Ascending aorta (tissue), 2 donors: ENCODE measurements at regions not wholly inside any gene's neighbourhood (a gene's known extent, or its start where the extent isn't known, plus 50 kb on each side); places are given as distances from the start of the nearest gene placed in this dataset.

Experiments
- DNase-seq, 2 donors: peaks; one replicate each; pipeline ENCODE4 v3.0.0-alpha.2; 2019; ENCODE audit warnings: low spot score in 2 of 2
- H3K27ac ChIP-seq, 2 donors: fragments of 200-600 bp; sonication (generic); one replicate each; pipeline ENCODE4 v1.5.1; 2016 to 2017; ENCODE audit warnings: mild to moderate bottlenecking in 1 of 2
- H3K27me3 ChIP-seq: fragments of 200-600 bp; sonication (generic); one replicate; pipeline ENCODE4 v1.5.1; 2017
- H3K36me3 ChIP-seq, 2 donors: fragments of 200-600 bp; sonication (generic); one replicate each; pipeline ENCODE4 v1.5.1; 2016
- H3K4me1 ChIP-seq, 2 donors: fragments of 200-600 bp; sonication (generic); one replicate each; pipeline ENCODE4 v1.5.1; 2016 to 2017; ENCODE audit warnings: mild to moderate bottlenecking in 1 of 2
- H3K4me3 ChIP-seq, 2 donors: fragments of 200-600 bp; sonication (generic); one replicate each; pipeline ENCODE4 v1.5.1; 2016 to 2017; ENCODE audit warnings: mild to moderate bottlenecking in 1 of 2
- H3K9me3 ChIP-seq, 2 donors: fragments of 200-600 bp; sonication (generic); one replicate each; pipeline ENCODE4 v1.5.1; 2016
- intact Hi-C: fragments of 100-400 bp; cut with DNase I; formaldehyde crosslinking; loops from one replicate; pipeline ENCODE4 v1.15.1; 2023
- TF ChIP-seq, protein P1 (sequence below), 3 experiments: fragments of 200-600 bp in 2 of 3; fragments of 450-650 bp in 1 of 3; sonication (generic) in 2 of 3; IDR thresholded peaks; one replicate each; pipeline ENCODE4 v1.5.1; 2016 to 2019; ENCODE audit warnings: antibody characterized with exemption in 3 of 3, mild to moderate bottlenecking in 1 of 3, moderate library complexity in 1 of 3

DNA sequence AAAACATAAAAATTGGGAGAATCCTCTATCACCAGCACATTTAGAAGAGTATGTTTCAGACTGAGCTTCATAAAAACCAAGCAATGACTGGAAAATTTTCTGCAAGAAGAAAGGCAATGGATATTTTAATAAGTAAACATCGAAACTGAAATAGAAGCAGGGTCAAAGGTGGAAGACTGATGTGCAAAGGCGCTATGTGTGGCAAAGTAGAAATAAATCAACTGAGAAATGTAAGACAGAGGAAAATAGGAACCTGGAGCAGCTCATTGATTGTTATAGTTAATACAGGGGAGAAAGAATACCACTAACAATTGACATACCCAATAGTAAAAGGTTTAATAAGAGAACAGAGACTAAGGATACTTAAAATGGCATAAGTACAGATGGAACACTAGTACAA, 818.4 kb downstream of the SOCS6 start:
- peaks cover 0 to 14% of the 10 kb centered on the region in 2 donors for H3K4me1 ChIP-seq
- intact Hi-C loops: no loop called here
- no peak overlapping the region for H3K4me3 ChIP-seq
- peak overlapping the region; percentile 89 to 94 for H3K27ac ChIP-seq
- H3K27me3 ChIP-seq: no peaks in the 10 kb centered on the region
- TF ChIP-seq, protein P1, sequence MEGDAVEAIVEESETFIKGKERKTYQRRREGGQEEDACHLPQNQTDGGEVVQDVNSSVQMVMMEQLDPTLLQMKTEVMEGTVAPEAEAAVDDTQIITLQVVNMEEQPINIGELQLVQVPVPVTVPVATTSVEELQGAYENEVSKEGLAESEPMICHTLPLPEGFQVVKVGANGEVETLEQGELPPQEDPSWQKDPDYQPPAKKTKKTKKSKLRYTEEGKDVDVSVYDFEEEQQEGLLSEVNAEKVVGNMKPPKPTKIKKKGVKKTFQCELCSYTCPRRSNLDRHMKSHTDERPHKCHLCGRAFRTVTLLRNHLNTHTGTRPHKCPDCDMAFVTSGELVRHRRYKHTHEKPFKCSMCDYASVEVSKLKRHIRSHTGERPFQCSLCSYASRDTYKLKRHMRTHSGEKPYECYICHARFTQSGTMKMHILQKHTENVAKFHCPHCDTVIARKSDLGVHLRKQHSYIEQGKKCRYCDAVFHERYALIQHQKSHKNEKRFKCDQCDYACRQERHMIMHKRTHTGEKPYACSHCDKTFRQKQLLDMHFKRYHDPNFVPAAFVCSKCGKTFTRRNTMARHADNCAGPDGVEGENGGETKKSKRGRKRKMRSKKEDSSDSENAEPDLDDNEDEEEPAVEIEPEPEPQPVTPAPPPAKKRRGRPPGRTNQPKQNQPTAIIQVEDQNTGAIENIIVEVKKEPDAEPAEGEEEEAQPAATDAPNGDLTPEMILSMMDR (IDR thresholded peaks at IDR 0.05): no peak
- no peaks in the 10 kb centered on the region for H3K36me3 ChIP-seq
- no peaks in the 10 kb centered on the region for H3K9me3 ChIP-seq
- DNase-seq: no peak

GRCh38 chr18:71106701-71107100, 817.9 kb downstream of the SOCS6 start:
- H3K27ac ChIP-seq: peak overlapping the region; percentile 89 to 94
- intact Hi-C loops: no loop called here
- no peak for DNase-seq

DNA sequence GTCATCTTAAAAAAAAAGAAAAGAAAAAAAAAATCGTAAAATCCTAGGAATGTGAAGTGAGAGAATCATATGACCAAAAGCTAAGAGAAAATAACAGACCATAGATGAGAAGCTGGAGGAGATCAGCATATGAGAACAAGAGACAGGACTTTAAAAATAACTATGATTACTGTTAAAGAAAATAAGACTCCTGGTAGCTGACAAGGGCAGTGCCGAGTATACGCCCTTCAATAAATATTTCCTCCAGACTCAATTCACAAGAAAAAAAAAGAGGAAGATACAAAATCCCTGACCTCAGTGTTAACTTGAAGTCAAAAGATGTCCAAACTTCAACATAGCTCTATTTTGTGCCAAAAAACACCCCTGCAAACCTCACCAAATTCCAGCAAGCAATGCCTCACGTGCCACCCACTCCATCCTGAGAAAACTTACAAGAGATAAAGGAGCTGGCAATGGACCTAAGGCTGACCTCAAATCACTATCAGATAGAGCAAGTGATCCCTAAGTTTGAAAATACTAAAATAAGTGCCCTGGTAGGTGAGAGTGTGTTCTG, 817.2 kb downstream of the SOCS6 start:
- Histone ChIP-seq H3K27me3 (no peaks in the 10 kb centered on the region), H3K4me1 (peaks cover 0 to 14% of the 10 kb centered on the region in 2 donors), H3K9me3 (no peaks in the 10 kb centered on the region), H3K4me3 (peak overlapping the region in 1 of 2 donors; percentile 56), H3K27ac (peak overlapping the region; percentile 89 to 94), H3K36me3 (no peaks in the 10 kb centered on the region)
- TF ChIP-seq, protein P1 (IDR thresholded peaks at IDR 0.05): no peak
- intact Hi-C loops: no loop called here
- no peak for DNase-seq

More at GRCh38 chr18:71106701-71107100, 817.9 kb downstream of the SOCS6 start:
- TF ChIP-seq, protein P1 (IDR thresholded peaks at IDR 0.05): no peak
- Histone ChIP-seq H3K4me1 (peaks cover 0 to 14% of the 10 kb centered on the region in 2 donors), H3K36me3 (no peaks in the 10 kb centered on the region), H3K27me3 (no peaks in the 10 kb centered on the region), H3K9me3 (no peaks in the 10 kb centered on the region), H3K4me3 (no peak overlapping the region)

DNA sequence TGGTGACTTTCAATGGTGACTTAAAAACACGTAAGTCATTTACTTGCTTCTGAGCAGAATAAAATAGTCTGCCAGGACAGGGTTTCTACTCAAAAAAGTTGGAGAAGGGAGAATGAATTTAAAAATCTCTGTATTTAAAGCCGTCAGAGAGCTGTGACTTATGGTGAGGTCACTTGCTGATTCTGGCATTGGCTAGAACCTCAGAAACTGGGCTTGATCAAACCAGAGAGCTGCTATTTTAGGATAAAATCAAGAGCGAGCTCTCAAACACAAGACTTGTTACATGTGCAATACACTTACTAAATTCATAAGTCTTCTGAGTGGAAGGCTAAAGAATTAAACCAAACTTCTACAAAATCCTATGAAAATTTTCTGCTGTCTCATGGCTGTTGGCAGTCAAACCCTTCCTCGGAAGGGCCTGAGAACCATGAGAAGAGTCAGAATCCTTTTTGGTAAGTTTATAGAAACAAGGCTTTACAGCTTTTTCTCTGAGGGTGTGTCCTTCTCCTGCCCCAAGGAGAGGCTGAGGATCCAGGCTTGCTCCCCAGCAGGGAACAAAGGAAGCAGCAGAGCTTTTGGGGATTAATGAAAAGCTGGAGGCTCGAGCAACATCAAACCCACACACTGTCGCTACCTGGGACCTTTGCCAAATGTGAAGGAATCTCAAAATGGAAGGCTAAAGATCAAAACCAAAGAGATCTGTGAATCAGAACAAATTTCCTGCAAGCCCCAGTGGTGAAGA, 816.4 kb downstream of the SOCS6 start:
- H3K27ac ChIP-seq: peak overlapping the region; percentile 89 to 94

DNA sequence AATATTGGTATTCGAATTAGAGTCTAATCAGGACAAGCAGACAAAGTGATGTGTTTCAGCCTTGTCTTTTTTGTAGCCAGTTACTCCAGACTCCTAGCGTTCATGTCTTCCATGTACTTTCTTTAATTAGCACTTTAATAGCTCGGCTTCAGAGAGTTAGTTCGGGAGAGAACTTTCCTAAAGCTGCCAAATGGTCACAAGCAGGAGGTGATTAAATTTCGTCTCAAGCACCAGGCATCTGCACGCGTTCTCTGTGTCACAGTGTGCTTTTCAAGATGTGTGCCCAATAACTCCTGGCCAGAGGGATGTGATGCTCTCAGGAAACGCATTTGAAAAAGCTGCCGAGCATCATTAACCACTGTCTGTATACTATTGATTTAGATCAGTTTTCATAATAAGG, 790.8 kb downstream of the SOCS6 start:
- no peak overlapping the region for H3K27ac ChIP-seq
- H3K4me3 ChIP-seq: no peak overlapping the region
- H3K9me3 ChIP-seq: no peaks in the 10 kb centered on the region
- DNase-seq: no peak
- H3K4me1 ChIP-seq: no peaks in the 10 kb centered on the region
- intact Hi-C loops: no loop called here
- H3K27me3 ChIP-seq: no peaks in the 10 kb centered on the region
- TF ChIP-seq, protein P1 (IDR thresholded peaks at IDR 0.05): no peak
- no peaks in the 10 kb centered on the region for H3K36me3 ChIP-seq

More for the DNA sequence above, 816.4 kb downstream of the SOCS6 start:
- TF ChIP-seq, protein P1 (IDR thresholded peaks at IDR 0.05): no peak
- Histone ChIP-seq H3K4me3 (peak overlapping the region in 1 of 2 donors; percentile 56), H3K36me3 (no peaks in the 10 kb centered on the region), H3K27me3 (no peaks in the 10 kb centered on the region), H3K9me3 (no peaks in the 10 kb centered on the region), H3K4me1 (peaks cover 0 to 14% of the 10 kb centered on the region in 2 donors)
- intact Hi-C loops: no loop called here
- peak in 1 of 2 donors; percentile 63 for DNase-seq
